ENCODE measurements at regions not wholly inside any gene's neighbourhood (a gene's known extent, or its start where the extent isn't known, plus 50 kb on each side); places are given as distances from the start of the nearest gene placed in this dataset.

DNA sequence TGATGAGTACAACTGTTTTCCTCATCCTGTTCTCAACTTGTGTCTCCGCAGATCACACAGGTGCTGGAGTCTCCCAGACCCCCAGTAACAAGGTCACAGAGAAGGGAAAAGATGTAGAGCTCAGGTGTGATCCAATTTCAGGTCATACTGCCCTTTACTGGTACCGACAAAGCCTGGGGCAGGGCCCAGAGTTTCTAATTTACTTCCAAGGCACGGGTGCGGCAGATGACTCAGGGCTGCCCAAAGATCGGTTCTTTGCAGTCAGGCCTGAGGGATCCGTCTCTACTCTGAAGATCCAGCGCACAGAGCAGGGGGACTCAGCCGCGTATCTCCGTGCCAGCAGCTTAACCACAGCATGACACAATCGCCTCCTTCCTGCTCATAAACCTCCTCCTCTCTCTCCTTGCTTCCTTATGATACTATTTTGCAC lies 126.7 kb upstream of the PRSS58 start:
- no peaks in the 10 kb centered on the region for H3K79me2 ChIP-seq (ENCODE audit: insufficient read depth, low read length)
- H3K4me3 ChIP-seq (replicated peaks in 1 of 3; ENCODE audit: insufficient read depth in 1 of 3, low read depth in 2 of 3, low read length in 3 of 3) = no peak overlapping the region
- intact Hi-C loops (cut with micrococcal nuclease; ENCODE audit: unreplicated experiment) = no loop called here
- ChIA-PET CTCF (ENCODE audit: low intra/inter-chr PET ratio, low total read pairs) (no interaction called here), POLR2A (no interaction called here)
- TF ChIP-seq ZNF713 (CRISPR knock-in tag; IDR thresholded peaks at IDR 0.05) (no peak), KDM6A (CRISPR knock-in tag; IDR thresholded peaks at IDR 0.05; ENCODE audit: low read depth) (no peak), HMG20A (CRISPR knock-in tag; IDR thresholded peaks at IDR 0.05; ENCODE audit: borderline replicate concordance) (no peak), NCOA5 (CRISPR knock-in tag; IDR thresholded peaks at IDR 0.05) (no peak), ARNT2 (CRISPR knock-in tag; IDR thresholded peaks at IDR 0.05; ENCODE audit: low read depth) (no peak), TARDBP (CRISPR knock-in tag; IDR thresholded peaks at IDR 0.05) (no peak), CREM (IDR thresholded peaks at IDR 0.05) (no peak), CREM (CRISPR knock-in tag; IDR thresholded peaks at IDR 0.05) (no peak)
- TF ChIP-seq, protein P1, sequence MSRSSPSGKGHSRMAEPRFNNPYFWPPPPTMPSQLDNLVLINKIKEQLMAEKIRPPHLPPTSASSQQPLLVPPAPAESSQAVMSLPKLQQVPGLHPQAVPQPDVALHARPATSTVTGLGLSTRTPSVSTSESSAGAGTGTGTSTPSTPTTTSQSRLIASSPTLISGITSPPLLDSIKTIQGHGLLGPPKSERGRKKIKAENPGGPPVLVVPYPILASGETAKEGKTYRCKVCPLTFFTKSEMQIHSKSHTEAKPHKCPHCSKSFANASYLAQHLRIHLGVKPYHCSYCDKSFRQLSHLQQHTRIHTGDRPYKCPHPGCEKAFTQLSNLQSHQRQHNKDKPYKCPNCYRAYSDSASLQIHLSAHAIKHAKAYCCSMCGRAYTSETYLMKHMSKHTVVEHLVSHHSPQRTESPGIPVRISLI (CRISPR knock-in tag; IDR thresholded peaks at IDR 0.05; ENCODE audit: borderline replicate concordance) = no peak
- TF ChIP-seq, protein P2, sequence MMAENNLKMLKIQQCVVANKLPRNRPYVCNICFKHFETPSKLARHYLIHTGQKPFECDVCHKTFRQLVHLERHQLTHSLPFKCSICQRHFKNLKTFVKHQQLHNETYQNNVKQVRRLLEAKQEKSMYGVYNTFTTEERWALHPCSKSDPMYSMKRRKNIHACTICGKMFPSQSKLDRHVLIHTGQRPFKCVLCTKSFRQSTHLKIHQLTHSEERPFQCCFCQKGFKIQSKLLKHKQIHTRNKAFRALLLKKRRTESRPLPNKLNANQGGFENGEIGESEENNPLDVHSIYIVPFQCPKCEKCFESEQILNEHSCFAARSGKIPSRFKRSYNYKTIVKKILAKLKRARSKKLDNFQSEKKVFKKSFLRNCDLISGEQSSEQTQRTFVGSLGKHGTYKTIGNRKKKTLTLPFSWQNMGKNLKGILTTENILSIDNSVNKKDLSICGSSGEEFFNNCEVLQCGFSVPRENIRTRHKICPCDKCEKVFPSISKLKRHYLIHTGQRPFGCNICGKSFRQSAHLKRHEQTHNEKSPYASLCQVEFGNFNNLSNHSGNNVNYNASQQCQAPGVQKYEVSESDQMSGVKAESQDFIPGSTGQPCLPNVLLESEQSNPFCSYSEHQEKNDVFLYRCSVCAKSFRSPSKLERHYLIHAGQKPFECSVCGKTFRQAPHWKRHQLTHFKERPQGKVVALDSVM (CRISPR knock-in tag; IDR thresholded peaks at IDR 0.05) = no peak
- TF ChIP-seq, protein P3, sequence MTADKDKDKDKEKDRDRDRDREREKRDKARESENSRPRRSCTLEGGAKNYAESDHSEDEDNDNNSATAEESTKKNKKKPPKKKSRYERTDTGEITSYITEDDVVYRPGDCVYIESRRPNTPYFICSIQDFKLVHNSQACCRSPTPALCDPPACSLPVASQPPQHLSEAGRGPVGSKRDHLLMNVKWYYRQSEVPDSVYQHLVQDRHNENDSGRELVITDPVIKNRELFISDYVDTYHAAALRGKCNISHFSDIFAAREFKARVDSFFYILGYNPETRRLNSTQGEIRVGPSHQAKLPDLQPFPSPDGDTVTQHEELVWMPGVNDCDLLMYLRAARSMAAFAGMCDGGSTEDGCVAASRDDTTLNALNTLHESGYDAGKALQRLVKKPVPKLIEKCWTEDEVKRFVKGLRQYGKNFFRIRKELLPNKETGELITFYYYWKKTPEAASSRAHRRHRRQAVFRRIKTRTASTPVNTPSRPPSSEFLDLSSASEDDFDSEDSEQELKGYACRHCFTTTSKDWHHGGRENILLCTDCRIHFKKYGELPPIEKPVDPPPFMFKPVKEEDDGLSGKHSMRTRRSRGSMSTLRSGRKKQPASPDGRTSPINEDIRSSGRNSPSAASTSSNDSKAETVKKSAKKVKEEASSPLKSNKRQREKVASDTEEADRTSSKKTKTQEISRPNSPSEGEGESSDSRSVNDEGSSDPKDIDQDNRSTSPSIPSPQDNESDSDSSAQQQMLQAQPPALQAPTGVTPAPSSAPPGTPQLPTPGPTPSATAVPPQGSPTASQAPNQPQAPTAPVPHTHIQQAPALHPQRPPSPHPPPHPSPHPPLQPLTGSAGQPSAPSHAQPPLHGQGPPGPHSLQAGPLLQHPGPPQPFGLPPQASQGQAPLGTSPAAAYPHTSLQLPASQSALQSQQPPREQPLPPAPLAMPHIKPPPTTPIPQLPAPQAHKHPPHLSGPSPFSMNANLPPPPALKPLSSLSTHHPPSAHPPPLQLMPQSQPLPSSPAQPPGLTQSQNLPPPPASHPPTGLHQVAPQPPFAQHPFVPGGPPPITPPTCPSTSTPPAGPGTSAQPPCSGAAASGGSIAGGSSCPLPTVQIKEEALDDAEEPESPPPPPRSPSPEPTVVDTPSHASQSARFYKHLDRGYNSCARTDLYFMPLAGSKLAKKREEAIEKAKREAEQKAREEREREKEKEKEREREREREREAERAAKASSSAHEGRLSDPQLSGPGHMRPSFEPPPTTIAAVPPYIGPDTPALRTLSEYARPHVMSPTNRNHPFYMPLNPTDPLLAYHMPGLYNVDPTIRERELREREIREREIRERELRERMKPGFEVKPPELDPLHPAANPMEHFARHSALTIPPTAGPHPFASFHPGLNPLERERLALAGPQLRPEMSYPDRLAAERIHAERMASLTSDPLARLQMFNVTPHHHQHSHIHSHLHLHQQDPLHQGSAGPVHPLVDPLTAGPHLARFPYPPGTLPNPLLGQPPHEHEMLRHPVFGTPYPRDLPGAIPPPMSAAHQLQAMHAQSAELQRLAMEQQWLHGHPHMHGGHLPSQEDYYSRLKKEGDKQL (CRISPR knock-in tag; IDR thresholded peaks at IDR 0.05; ENCODE audit: low read depth) = no peak
- TF ChIP-seq, protein P4, sequence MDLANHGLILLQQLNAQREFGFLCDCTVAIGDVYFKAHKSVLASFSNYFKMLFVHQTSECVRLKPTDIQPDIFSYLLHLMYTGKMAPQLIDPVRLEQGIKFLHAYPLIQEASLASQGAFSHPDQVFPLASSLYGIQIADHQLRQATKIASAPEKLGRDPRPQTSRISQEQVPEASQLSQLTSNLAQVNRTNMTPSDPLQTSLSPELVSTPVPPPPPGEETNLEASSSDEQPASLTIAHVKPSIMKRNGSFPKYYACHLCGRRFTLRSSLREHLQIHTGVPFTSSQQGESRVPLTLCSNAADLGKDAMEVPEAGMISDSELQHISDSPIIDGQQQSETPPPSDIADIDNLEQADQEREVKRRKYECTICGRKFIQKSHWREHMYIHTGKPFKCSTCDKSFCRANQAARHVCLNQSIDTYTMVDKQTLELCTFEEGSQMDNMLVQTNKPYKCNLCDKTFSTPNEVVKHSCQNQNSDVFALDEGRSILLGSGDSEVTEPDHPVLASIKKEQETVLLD (CRISPR knock-in tag; IDR thresholded peaks at IDR 0.05; ENCODE audit: low read depth) = no peak
- TF ChIP-seq, protein P5, sequence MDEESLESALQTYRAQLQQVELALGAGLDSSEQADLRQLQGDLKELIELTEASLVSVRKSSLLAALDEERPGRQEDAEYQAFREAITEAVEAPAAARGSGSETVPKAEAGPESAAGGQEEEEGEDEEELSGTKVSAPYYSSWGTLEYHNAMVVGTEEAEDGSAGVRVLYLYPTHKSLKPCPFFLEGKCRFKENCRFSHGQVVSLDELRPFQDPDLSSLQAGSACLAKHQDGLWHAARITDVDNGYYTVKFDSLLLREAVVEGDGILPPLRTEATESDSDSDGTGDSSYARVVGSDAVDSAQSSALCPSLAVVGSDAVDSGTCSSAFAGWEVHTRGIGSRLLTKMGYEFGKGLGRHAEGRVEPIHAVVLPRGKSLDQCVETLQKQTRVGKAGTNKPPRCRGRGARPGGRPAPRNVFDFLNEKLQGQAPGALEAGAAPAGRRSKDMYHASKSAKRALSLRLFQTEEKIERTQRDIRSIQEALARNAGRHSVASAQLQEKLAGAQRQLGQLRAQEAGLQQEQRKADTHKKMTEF (CRISPR knock-in tag; IDR thresholded peaks at IDR 0.05) = no peak
- H3K27me3 ChIP-seq (ENCODE audit: control insufficient read depth in 1 of 2, insufficient read depth in 2 of 2, low read length in 2 of 2) = 0 out of 5 replicates have a peak, but pooled peaks cover 0 to 1% of the 10 kb centered on the region in 2 experiments
- BruUV-seq (replicated peaks) = no TSS peak
- FAIRE-seq = no peak
- WGBS (ENCODE audit: low lambda C conversion rate) = 37% methylated on average over 6 of the region's 11 CpGs
- no peak overlapping the region for H3K27ac ChIP-seq (ENCODE audit: extremely low read length, insufficient read depth, low read length)
- in situ Hi-C loops (cut with HindIII; ENCODE audit: extremely low pct_ligation_motif_present, low pct_unique_long_range_greater_than_20kb) = no loop called here
- no peak overlapping the region for H3K4me2 ChIP-seq (ENCODE audit: low read depth, low read length)
- no peak overlapping the region for H2AFZ ChIP-seq (ENCODE audit: low read length)
- no peak for ATAC-seq
- no peaks in the 10 kb centered on the region for H3K36me3 ChIP-seq (replicated peaks in 1 of 2; ENCODE audit: control insufficient read depth in 1 of 2, insufficient read depth in 2 of 2, low read length in 2 of 2)
- no peak for DNase-seq (ENCODE audit: low spot score)
- no peaks in the 10 kb centered on the region for H4K20me1 ChIP-seq (ENCODE audit: insufficient read depth, low read length)
- peaks cover 14% of the 10 kb centered on the region for H3K4me1 ChIP-seq (ENCODE audit: insufficient read depth, low read length)
- H3K9ac ChIP-seq (ENCODE audit: insufficient read depth, low read depth, low read length) = no peak overlapping the region
- H3K9me3 ChIP-seq (ENCODE audit: low read length) = no peaks in the 10 kb centered on the region
